ENCODE measurements at regions not wholly inside any gene's neighbourhood (a gene's known extent, or its start where the extent isn't known, plus 50 kb on each side); places are given as distances from the start of the nearest gene placed in this dataset.

DNA sequence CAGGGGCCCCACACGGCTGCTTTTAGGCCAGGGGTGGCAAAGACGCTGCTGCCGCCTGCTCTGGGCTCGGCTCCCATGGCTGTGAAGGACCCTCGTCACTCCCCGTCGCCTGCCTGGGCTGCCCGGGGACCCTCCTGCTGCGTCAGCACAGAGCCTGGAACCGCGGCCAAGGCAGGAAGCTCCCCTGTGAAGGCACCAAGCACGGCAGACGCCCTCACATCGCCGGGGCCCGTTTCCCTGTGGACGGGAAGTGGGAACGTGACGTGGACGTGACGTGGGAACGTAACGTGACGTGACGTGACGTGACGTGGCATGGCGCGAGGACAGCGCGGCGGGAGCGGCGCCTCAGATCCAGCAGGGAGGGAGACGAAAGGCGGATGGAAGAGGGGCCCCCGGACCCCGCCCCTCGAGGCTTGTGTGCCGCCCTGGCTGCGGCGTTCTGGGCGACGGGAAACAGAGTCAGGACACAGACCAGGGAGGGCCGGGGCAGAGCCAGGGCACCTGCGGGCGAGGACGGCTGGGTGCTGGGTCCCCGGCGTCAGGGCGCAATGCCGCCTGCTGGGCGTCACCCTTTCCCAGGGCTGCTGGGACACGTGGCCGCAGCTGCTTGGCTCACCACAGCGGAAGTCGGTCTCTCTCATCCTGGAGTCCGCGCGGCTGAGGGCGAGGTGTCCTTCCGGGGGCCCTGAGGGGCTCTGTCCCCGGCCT, 53.1 kb downstream of the MRPL36 start:
- TF ChIP-seq, protein P1, sequence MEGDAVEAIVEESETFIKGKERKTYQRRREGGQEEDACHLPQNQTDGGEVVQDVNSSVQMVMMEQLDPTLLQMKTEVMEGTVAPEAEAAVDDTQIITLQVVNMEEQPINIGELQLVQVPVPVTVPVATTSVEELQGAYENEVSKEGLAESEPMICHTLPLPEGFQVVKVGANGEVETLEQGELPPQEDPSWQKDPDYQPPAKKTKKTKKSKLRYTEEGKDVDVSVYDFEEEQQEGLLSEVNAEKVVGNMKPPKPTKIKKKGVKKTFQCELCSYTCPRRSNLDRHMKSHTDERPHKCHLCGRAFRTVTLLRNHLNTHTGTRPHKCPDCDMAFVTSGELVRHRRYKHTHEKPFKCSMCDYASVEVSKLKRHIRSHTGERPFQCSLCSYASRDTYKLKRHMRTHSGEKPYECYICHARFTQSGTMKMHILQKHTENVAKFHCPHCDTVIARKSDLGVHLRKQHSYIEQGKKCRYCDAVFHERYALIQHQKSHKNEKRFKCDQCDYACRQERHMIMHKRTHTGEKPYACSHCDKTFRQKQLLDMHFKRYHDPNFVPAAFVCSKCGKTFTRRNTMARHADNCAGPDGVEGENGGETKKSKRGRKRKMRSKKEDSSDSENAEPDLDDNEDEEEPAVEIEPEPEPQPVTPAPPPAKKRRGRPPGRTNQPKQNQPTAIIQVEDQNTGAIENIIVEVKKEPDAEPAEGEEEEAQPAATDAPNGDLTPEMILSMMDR (IDR thresholded peaks at IDR 0.05; ENCODE audit: insufficient read depth, low read length, poor library complexity, severe bottlenecking) = no peak
- no peaks in the 10 kb centered on the region for H3K9me2 ChIP-seq (replicated peaks; ENCODE audit: insufficient read depth, low read length)
- H4K20me1 ChIP-seq (ENCODE audit: low read depth, low read length) = no peaks in the 10 kb centered on the region
- H3K4me3 ChIP-seq (ENCODE audit: insufficient read depth, low read length, poor library complexity, severe bottlenecking) = no peak overlapping the region
- H3K36me3 ChIP-seq (ENCODE audit: low read length) = no peaks in the 10 kb centered on the region
- H3K4me2 ChIP-seq (ENCODE audit: low read depth, low read length, poor library complexity, severe bottlenecking) = no peak overlapping the region
- H2AFZ ChIP-seq (ENCODE audit: low read depth, low read length, severe bottlenecking) = no peak overlapping the region
- no peaks in the 10 kb centered on the region for H3K79me2 ChIP-seq (ENCODE audit: insufficient read depth, low read length)
- no peak overlapping the region for H3K9ac ChIP-seq (ENCODE audit: low read length)
- H3K9me3 ChIP-seq (ENCODE audit: insufficient read depth, low read length) = no peaks in the 10 kb centered on the region
- no peaks in the 10 kb centered on the region for H3F3A ChIP-seq (ENCODE audit: insufficient read depth)
- H3K27ac ChIP-seq (ENCODE audit: low read depth, low read length) = no peak overlapping the region
- no peaks in the 10 kb centered on the region for H3K27me3 ChIP-seq (ENCODE audit: low read length)

DNA sequence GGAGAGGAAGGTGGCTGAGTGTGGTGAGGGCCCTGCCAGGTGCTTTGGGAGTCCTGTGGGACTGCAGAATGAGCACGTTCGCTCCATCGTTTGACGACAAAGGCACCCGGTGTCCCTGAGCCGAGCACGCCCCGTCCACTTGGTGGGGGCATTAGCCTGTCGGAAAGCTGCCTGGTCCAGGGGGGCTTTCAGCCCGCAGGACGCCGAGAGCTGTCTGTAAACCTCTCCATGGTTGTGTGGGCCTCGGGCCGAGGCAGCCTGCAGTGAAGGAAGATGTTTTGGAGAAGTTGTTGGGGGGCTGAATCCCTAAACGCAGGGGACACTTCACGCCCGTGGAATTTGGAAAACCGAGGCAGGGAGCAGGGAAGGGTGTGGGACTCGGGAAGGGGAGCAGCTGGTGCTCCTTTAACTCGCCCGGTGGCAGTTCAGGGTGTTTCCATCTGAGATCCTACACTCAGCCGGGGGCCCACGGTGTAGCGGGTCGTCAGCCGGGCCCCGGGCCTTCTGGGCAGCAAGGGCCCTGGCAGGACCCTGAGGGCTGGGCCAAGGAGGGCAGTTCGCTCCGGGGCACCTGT, 53.8 kb downstream of the MRPL36 start:
- TF ChIP-seq, protein P1 (IDR thresholded peaks at IDR 0.05; ENCODE audit: insufficient read depth, low read length, poor library complexity, severe bottlenecking) = no peak
- no peak for TF ChIP-seq EZH2phosphoT487 (conservative IDR thresholded peaks at IDR 0.05; ENCODE audit: low read length)
- no peaks in the 10 kb centered on the region for H3F3A ChIP-seq (ENCODE audit: insufficient read depth)
- no peaks in the 10 kb centered on the region for H3K9me2 ChIP-seq (replicated peaks; ENCODE audit: insufficient read depth, low read length)
- H4K20me1 ChIP-seq (ENCODE audit: low read depth, low read length) = no peaks in the 10 kb centered on the region
- H3K27me3 ChIP-seq (ENCODE audit: low read length) = no peaks in the 10 kb centered on the region
- no peaks in the 10 kb centered on the region for H3K79me2 ChIP-seq (ENCODE audit: insufficient read depth, low read length)
- H3K9ac ChIP-seq (ENCODE audit: low read length) = no peak overlapping the region
- H3K4me3 ChIP-seq (ENCODE audit: insufficient read depth, low read length, poor library complexity, severe bottlenecking) = no peak overlapping the region
- H3K36me3 ChIP-seq (ENCODE audit: low read length) = no peaks in the 10 kb centered on the region
- peaks cover 4% of the 10 kb centered on the region; the same call in 1 of the 2 replicates for H3K9me3 ChIP-seq (ENCODE audit: insufficient read depth, low read length)
- no peak overlapping the region for H3K27ac ChIP-seq (ENCODE audit: low read depth, low read length)
- H3K4me2 ChIP-seq (ENCODE audit: low read depth, low read length, poor library complexity, severe bottlenecking) = no peak overlapping the region
- no peak overlapping the region for H2AFZ ChIP-seq (ENCODE audit: low read depth, low read length, severe bottlenecking)

DNA sequence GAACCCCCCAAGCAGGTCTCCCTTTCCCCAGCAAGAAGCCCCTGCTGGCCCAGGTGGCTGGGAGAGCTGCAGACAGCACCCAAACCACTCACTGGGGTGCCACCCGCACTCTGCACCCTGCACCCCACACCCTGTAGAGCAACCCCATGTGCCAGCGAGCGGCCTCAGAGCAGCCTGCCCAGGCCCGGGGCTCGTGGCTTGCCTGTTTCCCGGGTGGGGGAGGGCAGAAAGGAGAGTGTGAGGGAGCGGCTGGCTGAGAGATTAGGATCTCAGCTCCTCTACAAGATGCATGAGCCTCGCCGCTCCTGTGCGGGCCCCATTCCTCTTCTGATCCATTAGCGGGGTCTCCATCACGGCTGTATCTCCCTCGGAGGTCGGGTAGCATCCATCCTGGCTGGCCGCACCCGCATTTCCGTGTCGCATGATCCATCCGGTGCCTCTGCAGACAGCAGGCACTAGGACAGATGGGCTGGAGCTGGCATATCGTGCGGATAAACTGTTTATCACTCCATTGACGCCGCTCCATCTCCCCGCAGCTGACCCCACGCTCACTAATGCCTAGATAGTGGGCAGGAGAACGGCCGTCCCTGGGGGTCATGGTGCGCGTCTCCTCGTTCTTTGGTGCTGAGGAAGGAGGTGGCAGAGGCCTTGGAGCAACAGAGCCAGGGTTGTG, 54.4 kb downstream of the MRPL36 start:
- Histone ChIP-seq H3K4me3 (ENCODE audit: insufficient read depth, low read length, poor library complexity, severe bottlenecking) (no peak overlapping the region), H3K27ac (ENCODE audit: low read depth, low read length) (no peak overlapping the region), H3K27me3 (ENCODE audit: low read length) (no peaks in the 10 kb centered on the region), H3K9me3 (ENCODE audit: insufficient read depth, low read length) (peaks cover 10% of the 10 kb centered on the region; the same call in 1 of the 2 replicates), H3K9ac (ENCODE audit: low read length) (no peak overlapping the region), H3K36me3 (ENCODE audit: low read length) (no peaks in the 10 kb centered on the region), H2AFZ (ENCODE audit: low read depth, low read length, severe bottlenecking) (no peak overlapping the region), H3K79me2 (ENCODE audit: insufficient read depth, low read length) (no peaks in the 10 kb centered on the region), H3K4me2 (ENCODE audit: low read depth, low read length, poor library complexity, severe bottlenecking) (no peak overlapping the region), H3F3A (ENCODE audit: insufficient read depth) (no peaks in the 10 kb centered on the region), H4K20me1 (ENCODE audit: low read depth, low read length) (no peaks in the 10 kb centered on the region), H3K9me2 (replicated peaks; ENCODE audit: insufficient read depth, low read length) (no peaks in the 10 kb centered on the region)
- no peak for TF ChIP-seq EZH2phosphoT487 (conservative IDR thresholded peaks at IDR 0.05; ENCODE audit: low read length)
- TF ChIP-seq, protein P1 (IDR thresholded peaks at IDR 0.05; ENCODE audit: insufficient read depth, low read length, poor library complexity, severe bottlenecking) = no peak
